ENCODE measurements at regions not wholly inside any gene's neighbourhood (a gene's known extent, or its start where the extent isn't known, plus 50 kb on each side); places are given as distances from the start of the nearest gene placed in this dataset.

DNA sequence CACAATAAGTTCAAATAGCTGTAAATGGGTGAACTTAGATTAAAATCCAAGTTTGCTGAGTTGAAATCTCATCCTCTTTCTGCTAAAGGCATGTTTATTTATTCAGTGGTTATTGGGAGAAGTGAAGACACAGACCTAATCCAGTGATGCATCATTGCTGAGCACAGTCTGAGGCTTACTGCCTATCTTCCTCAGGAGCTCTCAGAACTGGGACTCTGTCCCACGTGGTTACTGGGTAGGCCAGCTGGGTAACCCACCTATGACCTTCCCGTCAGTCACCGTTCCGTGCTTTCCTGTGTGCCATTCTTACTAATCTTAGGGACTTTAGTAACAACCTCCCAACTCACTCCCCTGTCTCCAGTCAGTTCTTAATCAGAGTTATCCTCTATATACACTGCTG lies 226.8 kb upstream of the ATP10B start:
- Histone ChIP-seq H3K27me3 (no peaks in the 10 kb centered on the region), H3K36me3 (no peaks in the 10 kb centered on the region), H3K4me1 (no peaks in the 10 kb centered on the region), H3K27ac (no peak overlapping the region), H3K4me3 (no peak overlapping the region), H3K9me3 (no peaks in the 10 kb centered on the region)
- no peak for ATAC-seq (ENCODE audit: low FRiP score in 2 of 2)
- TF ChIP-seq EP300 (IDR thresholded peaks at IDR 0.05) = no peak
- TF ChIP-seq, protein P1, sequence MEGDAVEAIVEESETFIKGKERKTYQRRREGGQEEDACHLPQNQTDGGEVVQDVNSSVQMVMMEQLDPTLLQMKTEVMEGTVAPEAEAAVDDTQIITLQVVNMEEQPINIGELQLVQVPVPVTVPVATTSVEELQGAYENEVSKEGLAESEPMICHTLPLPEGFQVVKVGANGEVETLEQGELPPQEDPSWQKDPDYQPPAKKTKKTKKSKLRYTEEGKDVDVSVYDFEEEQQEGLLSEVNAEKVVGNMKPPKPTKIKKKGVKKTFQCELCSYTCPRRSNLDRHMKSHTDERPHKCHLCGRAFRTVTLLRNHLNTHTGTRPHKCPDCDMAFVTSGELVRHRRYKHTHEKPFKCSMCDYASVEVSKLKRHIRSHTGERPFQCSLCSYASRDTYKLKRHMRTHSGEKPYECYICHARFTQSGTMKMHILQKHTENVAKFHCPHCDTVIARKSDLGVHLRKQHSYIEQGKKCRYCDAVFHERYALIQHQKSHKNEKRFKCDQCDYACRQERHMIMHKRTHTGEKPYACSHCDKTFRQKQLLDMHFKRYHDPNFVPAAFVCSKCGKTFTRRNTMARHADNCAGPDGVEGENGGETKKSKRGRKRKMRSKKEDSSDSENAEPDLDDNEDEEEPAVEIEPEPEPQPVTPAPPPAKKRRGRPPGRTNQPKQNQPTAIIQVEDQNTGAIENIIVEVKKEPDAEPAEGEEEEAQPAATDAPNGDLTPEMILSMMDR (IDR thresholded peaks at IDR 0.05) = no peak
- TF ChIP-seq POLR2AphosphoS5 (IDR thresholded peaks at IDR 0.05) = no peak
- TF ChIP-seq POLR2A (IDR thresholded peaks at IDR 0.05) = no peak
- no peak for DNase-seq
- WGBS, 2 donors = 41 to 46% methylated on average over 4 of the region's 4 CpGs

DNA sequence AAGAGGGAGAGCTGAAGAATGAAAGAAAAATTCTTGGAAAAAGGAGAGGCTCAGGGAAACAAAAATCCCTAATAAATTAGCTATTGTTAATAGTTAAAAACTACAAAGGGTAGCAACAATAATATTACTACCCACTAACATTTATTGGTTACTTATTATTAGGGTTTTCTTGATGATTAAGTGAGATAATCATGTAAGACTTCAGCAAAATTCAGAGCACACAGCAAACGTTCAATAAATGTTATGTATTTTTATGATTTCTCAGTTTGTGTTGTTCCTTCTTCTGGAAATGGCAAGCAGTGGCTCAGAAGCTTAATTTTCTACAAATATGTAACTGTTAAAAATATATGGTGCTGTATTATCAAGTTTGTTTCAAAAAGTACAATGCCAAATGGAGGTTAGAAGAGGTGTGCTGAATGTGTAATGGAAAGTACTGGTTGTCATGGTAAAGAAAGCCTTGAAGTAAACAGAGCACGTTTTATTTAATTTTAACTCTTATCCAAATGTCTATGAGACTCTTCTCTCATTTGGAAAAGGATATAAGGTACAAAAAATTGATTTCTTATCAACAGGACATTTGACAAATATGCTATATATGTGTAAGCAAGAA lies 226.0 kb upstream of the ATP10B start:
- ATAC-seq (ENCODE audit: low FRiP score in 2 of 2) (no peak), DNase-seq (no peak)
- WGBS, 2 donors = 44 to 51% methylated on average over 2 of the region's 2 CpGs
- no peaks in the 10 kb centered on the region for H3K9me3 ChIP-seq
- H3K27me3 ChIP-seq = no peaks in the 10 kb centered on the region
- no peak for TF ChIP-seq POLR2A (IDR thresholded peaks at IDR 0.05)
- TF ChIP-seq, protein P1 (IDR thresholded peaks at IDR 0.05) = no peak
- TF ChIP-seq POLR2AphosphoS5 (IDR thresholded peaks at IDR 0.05) = no peak
- TF ChIP-seq EP300 (IDR thresholded peaks at IDR 0.05) = no peak
- no peak overlapping the region for H3K4me3 ChIP-seq
- H3K4me1 ChIP-seq = no peaks in the 10 kb centered on the region
- no peak overlapping the region for H3K27ac ChIP-seq
- no peaks in the 10 kb centered on the region for H3K36me3 ChIP-seq

DNA sequence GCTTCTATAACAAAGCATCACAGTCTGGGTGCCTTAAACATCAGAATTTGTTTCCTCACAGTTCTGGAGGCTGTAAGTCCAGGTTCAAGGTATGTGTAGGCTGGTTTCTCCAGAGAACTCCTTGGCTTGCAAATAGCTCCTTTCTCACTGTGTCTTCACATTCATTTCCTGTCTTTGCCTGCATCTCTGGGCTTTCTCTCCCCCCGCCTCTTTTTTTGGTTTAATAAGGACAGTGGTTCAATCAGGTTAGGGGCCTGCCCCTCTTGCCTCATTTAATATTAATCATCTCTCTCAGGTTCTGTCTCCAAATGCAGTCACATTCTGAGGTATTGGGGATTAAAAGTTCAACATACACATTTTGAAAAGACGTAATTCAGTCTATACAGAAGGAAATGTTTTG lies 225.5 kb upstream of the ATP10B start:
- H3K27me3 ChIP-seq = no peaks in the 10 kb centered on the region
- 82 to 83% methylated on average over 2 of the region's 2 CpGs for WGBS, 2 donors
- no peak for TF ChIP-seq POLR2AphosphoS5 (IDR thresholded peaks at IDR 0.05)
- TF ChIP-seq, protein P1 (IDR thresholded peaks at IDR 0.05) = no peak
- TF ChIP-seq EP300 (IDR thresholded peaks at IDR 0.05) = no peak
- no peak for TF ChIP-seq POLR2A (IDR thresholded peaks at IDR 0.05)
- ATAC-seq (ENCODE audit: low FRiP score in 2 of 2) (no peak), DNase-seq (no peak)
- H3K36me3 ChIP-seq = no peaks in the 10 kb centered on the region
- no peak overlapping the region for H3K4me3 ChIP-seq
- no peaks in the 10 kb centered on the region for H3K4me1 ChIP-seq
- no peaks in the 10 kb centered on the region for H3K9me3 ChIP-seq
- no peak overlapping the region for H3K27ac ChIP-seq

DNA sequence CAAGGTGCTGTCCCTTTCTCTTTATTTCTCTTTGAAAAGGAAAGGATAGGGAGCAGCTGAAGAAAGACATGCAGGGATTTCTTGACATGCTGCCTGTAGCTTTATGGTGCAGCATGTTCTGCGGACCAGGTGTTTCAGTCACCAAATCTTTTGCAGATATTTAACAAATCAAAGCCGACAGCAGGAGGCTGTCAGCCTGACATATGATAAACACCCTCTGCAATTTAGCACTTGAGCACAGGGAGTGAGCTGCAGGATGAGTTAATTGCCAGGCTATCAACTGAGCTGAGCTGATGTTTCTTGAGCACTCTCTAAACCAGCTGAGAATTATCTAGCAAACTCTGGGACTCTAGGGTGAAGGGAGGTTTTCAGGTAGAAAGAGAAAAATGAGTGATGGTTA lies 212.8 kb upstream of the ATP10B start:
- no peaks in the 10 kb centered on the region for H3K4me1 ChIP-seq
- H3K27me3 ChIP-seq = no peaks in the 10 kb centered on the region
- H3K9me3 ChIP-seq = no peaks in the 10 kb centered on the region
- DNase-seq (no peak), ATAC-seq (ENCODE audit: low FRiP score in 2 of 2) (no peak)
- WGBS, 2 donors = 38 to 46% methylated on average over 2 of the region's 2 CpGs
- H3K36me3 ChIP-seq = no peaks in the 10 kb centered on the region
- no peak overlapping the region for H3K4me3 ChIP-seq
- TF ChIP-seq EP300 (IDR thresholded peaks at IDR 0.05) = no peak
- TF ChIP-seq, protein P1 (IDR thresholded peaks at IDR 0.05) = no peak
- TF ChIP-seq POLR2A (IDR thresholded peaks at IDR 0.05) = no peak
- TF ChIP-seq POLR2AphosphoS5 (IDR thresholded peaks at IDR 0.05) = no peak
- H3K27ac ChIP-seq = no peak overlapping the region

DNA sequence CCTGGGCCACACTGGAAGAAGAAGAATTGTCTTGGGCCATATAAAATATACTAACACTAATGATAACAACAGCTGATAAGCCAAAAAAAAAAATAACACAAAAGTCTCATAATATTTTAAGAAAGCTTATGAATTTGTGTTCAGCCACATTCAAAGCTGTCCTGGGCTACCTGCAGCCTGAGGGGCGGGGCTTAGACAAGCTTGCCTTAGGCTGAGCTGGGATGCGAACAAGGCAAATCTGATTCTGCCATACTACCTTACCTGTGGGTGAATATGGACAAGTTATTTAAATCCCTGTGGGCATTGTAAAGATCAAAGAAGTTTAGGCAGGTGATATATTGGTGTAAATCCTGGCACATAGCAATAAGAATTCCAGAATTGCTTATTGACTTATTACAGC lies 212.3 kb upstream of the ATP10B start:
- Histone ChIP-seq H3K27me3 (no peaks in the 10 kb centered on the region), H3K9me3 (no peaks in the 10 kb centered on the region), H3K36me3 (no peaks in the 10 kb centered on the region), H3K4me1 (no peaks in the 10 kb centered on the region), H3K4me3 (no peak overlapping the region), H3K27ac (no peak overlapping the region)
- ATAC-seq (ENCODE audit: low FRiP score in 2 of 2) = no peak
- TF ChIP-seq EP300 (IDR thresholded peaks at IDR 0.05) (no peak), POLR2AphosphoS5 (IDR thresholded peaks at IDR 0.05) (no peak), POLR2A (IDR thresholded peaks at IDR 0.05) (no peak)
- TF ChIP-seq, protein P1 (IDR thresholded peaks at IDR 0.05) = no peak
- DNase-seq = no peak
- WGBS, 2 donors = 76 to 86% methylated on average over 2 of the region's 2 CpGs

All from upper lobe of left lung (tissue), 6 donors.